ENCODE measurements at regions not wholly inside any gene's neighbourhood (a gene's known extent, or its start where the extent isn't known, plus 50 kb on each side); places are given as distances from the start of the nearest gene placed in this dataset.

GRCh38 chr3:43797794-43798193, 107.1 kb downstream of the ABHD5 start:
- Histone ChIP-seq H3K27me3 (no peaks in the 10 kb centered on the region), H3K4me1 (no peaks in the 10 kb centered on the region), H3K9me3 (no peaks in the 10 kb centered on the region), H3K4me3 (no peak overlapping the region), H3K27ac (no peak overlapping the region), H3K36me3 (no peaks in the 10 kb centered on the region)
- DNase-seq (ENCODE audit: extremely low spot score in 2 of 2), result no peak
- intact Hi-C loops (cut with DNase I), result no loop called here
- TF ChIP-seq POLR2AphosphoS5 (IDR thresholded peaks at IDR 0.05; ENCODE audit: insufficient read depth in 1 of 2, low read depth in 1 of 2) (no peak), POLR2A (IDR thresholded peaks at IDR 0.05) (no peak), CTCF (IDR thresholded peaks at IDR 0.05) (no peak)

GRCh38 chr3:43810797-43811196, 120.1 kb downstream of the ABHD5 start:
- DNase-seq (ENCODE audit: extremely low spot score in 2 of 2), result no peak
- TF ChIP-seq POLR2AphosphoS5 (IDR thresholded peaks at IDR 0.05; ENCODE audit: insufficient read depth in 1 of 2, low read depth in 1 of 2) (no peak), CTCF (IDR thresholded peaks at IDR 0.05) (no peak), POLR2A (IDR thresholded peaks at IDR 0.05) (no peak)
- no peak overlapping the region for H3K27ac ChIP-seq
- no peak overlapping the region for H3K4me3 ChIP-seq
- intact Hi-C loops (cut with DNase I), result no loop called here
- no peaks in the 10 kb centered on the region for H3K36me3 ChIP-seq
- no peaks in the 10 kb centered on the region for H3K4me1 ChIP-seq
- no peaks in the 10 kb centered on the region for H3K27me3 ChIP-seq
- no peaks in the 10 kb centered on the region for H3K9me3 ChIP-seq

DNA sequence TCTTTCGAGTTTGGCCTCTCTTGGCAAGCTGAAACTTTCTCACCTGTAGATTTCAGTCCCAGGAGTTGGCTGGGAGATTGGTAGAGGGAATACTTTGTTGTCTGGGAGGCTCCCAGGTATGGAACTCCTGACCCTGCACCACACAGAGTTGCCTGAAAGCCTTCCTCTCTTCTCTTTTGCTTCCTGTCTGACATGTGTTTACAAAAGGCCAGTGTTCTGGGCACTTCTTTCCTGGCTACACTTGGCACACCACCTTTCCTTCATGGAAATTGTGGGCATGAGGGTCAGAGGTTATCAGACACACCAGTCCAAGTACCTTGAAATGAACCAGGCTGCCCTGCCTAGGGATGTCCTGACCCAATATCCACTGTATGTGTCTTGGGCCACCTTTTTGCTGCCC, 123.7 kb downstream of the ABHD5 start:
- Histone ChIP-seq H3K4me1 (no peaks in the 10 kb centered on the region), H3K27ac (no peak overlapping the region), H3K27me3 (no peaks in the 10 kb centered on the region), H3K36me3 (no peaks in the 10 kb centered on the region), H3K4me3 (no peak overlapping the region), H3K9me3 (no peaks in the 10 kb centered on the region)
- intact Hi-C loops (cut with DNase I), result no loop called here
- DNase-seq (ENCODE audit: extremely low spot score in 2 of 2), result no peak
- TF ChIP-seq POLR2A (IDR thresholded peaks at IDR 0.05) (no peak), POLR2AphosphoS5 (IDR thresholded peaks at IDR 0.05; ENCODE audit: insufficient read depth in 1 of 2, low read depth in 1 of 2) (no peak)

GRCh38 chr3:43816372-43816771, 125.6 kb downstream of the ABHD5 start:
- H3K9me3 ChIP-seq, result no peaks in the 10 kb centered on the region
- no peak overlapping the region for H3K27ac ChIP-seq
- TF ChIP-seq CTCF (IDR thresholded peaks at IDR 0.05) (no peak), POLR2AphosphoS5 (IDR thresholded peaks at IDR 0.05; ENCODE audit: insufficient read depth in 1 of 2, low read depth in 1 of 2) (no peak), POLR2A (IDR thresholded peaks at IDR 0.05) (no peak)
- H3K36me3 ChIP-seq, result no peaks in the 10 kb centered on the region
- intact Hi-C loops (cut with DNase I), result no loop called here
- no peaks in the 10 kb centered on the region for H3K27me3 ChIP-seq
- H3K4me3 ChIP-seq, result no peak overlapping the region
- H3K4me1 ChIP-seq, result no peaks in the 10 kb centered on the region
- DNase-seq (ENCODE audit: extremely low spot score in 2 of 2), result no peak

DNA sequence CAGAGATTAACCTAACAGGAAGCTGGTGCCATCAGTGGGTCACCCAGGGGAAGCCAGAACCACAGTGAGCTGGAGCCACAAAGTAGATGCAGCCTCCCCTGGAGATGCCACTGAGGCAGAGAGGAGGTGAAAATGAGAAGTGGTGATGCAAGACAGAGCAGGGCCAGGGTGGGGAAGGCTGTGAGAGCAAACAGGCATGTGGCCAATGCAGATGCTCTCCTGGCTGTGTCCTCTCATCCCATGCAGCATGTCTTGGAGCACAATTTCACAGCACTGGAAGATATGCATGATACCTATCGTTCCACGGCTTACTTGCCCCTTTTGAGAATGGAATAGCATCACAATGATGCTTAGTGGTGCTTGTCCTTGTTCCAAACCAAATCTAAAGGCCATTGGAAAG, 126.3 kb downstream of the ABHD5 start:
- Histone ChIP-seq H3K4me3 (no peak overlapping the region), H3K27ac (no peak overlapping the region), H3K27me3 (no peaks in the 10 kb centered on the region), H3K36me3 (no peaks in the 10 kb centered on the region), H3K4me1 (no peaks in the 10 kb centered on the region), H3K9me3 (no peaks in the 10 kb centered on the region)
- TF ChIP-seq CTCF (IDR thresholded peaks at IDR 0.05), result no peak
- TF ChIP-seq POLR2A (IDR thresholded peaks at IDR 0.05), result no peak
- TF ChIP-seq POLR2AphosphoS5 (IDR thresholded peaks at IDR 0.05; ENCODE audit: insufficient read depth in 1 of 2, low read depth in 1 of 2), result no peak
- intact Hi-C loops (cut with DNase I), result no loop called here
- DNase-seq (ENCODE audit: extremely low spot score in 2 of 2), result no peak

DNA sequence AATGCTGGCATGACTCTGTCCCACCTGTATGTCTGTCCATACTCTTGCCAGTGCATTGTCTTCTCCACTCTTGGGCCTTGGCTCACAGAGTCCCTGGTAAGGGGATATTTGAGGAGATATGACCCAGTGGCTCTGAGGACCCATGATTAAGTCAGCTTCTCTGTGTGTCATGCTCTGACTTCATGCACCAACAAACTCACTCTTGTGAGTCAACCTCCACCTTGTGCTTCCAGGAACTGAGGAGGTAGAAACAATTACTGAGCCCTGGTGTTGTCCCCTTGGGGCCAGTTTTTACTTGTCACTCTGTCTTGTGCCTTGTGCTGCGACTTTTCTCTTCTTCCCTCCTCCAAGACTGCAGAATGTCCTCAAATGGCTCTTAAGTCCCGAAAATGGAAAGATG, 127.1 kb downstream of the ABHD5 start:
- Histone ChIP-seq H3K36me3 (no peaks in the 10 kb centered on the region), H3K9me3 (no peaks in the 10 kb centered on the region), H3K4me3 (no peak overlapping the region), H3K27ac (no peak overlapping the region), H3K4me1 (no peaks in the 10 kb centered on the region), H3K27me3 (no peaks in the 10 kb centered on the region)
- DNase-seq (ENCODE audit: extremely low spot score in 2 of 2), result no peak
- intact Hi-C loops (cut with DNase I), result no loop called here
- no peak for TF ChIP-seq POLR2AphosphoS5 (IDR thresholded peaks at IDR 0.05; ENCODE audit: insufficient read depth in 1 of 2, low read depth in 1 of 2)
- no peak for TF ChIP-seq CTCF (IDR thresholded peaks at IDR 0.05)
- no peak for TF ChIP-seq POLR2A (IDR thresholded peaks at IDR 0.05)

Data from vagina (tissue), 2 donors.